NCI-H1105 (cell line): ENCODE measurements at regions not wholly inside any gene's neighbourhood (a gene's known extent, or its start where the extent isn't known, plus 50 kb on each side); places are given as distances from the start of the nearest gene placed in this dataset.
"Not testable (repeated sequence)": the region's sequence is repeated elsewhere in the genome, so short reads cannot be mapped to it uniquely, and the experiment has no call there.

Source experiments
- DNase-seq: peaks from one replicate; lab custom pipeline; 2025; lab: John Stamatoyannopoulos, UW

- no peak for DNase-seq
These were observed 327.9 kb downstream of the C12orf75 start for GRCh38 chr12:105658389-105658788.

- DNase-seq = no peak
These were observed 329.0 kb downstream of the C12orf75 start for GRCh38 chr12:105659355-105660075.

- DNase-seq = not testable (repeated sequence)
These were observed 334.3 kb downstream of the C12orf75 start for GRCh38 chr12:105664765-105665164.

GRCh38 chr12:105665366-105665765 lies 334.9 kb downstream of the C12orf75 start:
- DNase-seq = no peak

GRCh38 chr12:105667973-105668743 lies 337.7 kb downstream of the C12orf75 start:
- no peak for DNase-seq

GRCh38 chr12:105670672-105671071 lies 340.2 kb downstream of the C12orf75 start:
- no peak for DNase-seq

- DNase-seq = no peak
These were observed 341.2 kb downstream of the C12orf75 start for GRCh38 chr12:105671720-105672119.

- DNase-seq = no peak
These were observed 341.9 kb downstream of the C12orf75 start for GRCh38 chr12:105672121-105672975.

- DNase-seq = no peak
These were observed 344.6 kb downstream of the C12orf75 start for GRCh38 chr12:105674871-105675699.

GRCh38 chr12:105676694-105677093 lies 346.2 kb downstream of the C12orf75 start:
- no peak for DNase-seq

GRCh38 chr12:105677672-105678071 lies 347.2 kb downstream of the C12orf75 start:
- DNase-seq = no peak

- no peak for DNase-seq
These were observed 349.5 kb downstream of the C12orf75 start for GRCh38 chr12:105679982-105680381.

GRCh38 chr12:105681341-105681740 lies 350.9 kb downstream of the C12orf75 start:
- DNase-seq = no peak

GRCh38 chr12:105682821-105683220 lies 352.3 kb downstream of the C12orf75 start:
- not testable (repeated sequence) for DNase-seq

GRCh38 chr12:105683836-105684235 lies 353.3 kb downstream of the C12orf75 start:
- not testable (repeated sequence) for DNase-seq

- DNase-seq = no peak
These were observed 367.6 kb downstream of the C12orf75 start for GRCh38 chr12:105698075-105698474.

GRCh38 chr12:105699209-105699608 lies 368.7 kb downstream of the C12orf75 start:
- no peak for DNase-seq

- peak; percentile 32 for DNase-seq
These were observed 374.3 kb downstream of the C12orf75 start for GRCh38 chr12:105704787-105705186.

GRCh38 chr12:105705235-105705634 lies 374.7 kb downstream of the C12orf75 start:
- DNase-seq = no peak

- peak; percentile 47 for DNase-seq
These were observed 375.3 kb downstream of the C12orf75 start for GRCh38 chr12:105705765-105706164.

- DNase-seq = no peak
These were observed 376.0 kb downstream of the C12orf75 start for GRCh38 chr12:105706321-105706972.
